HG03159 (cell line): ENCODE measurements at regions not wholly inside any gene's neighbourhood (a gene's known extent, or its start where the extent isn't known, plus 50 kb on each side); places are given as distances from the start of the nearest gene placed in this dataset.
A peak's percentile ranks its signal among the peaks of the same experiment; 100 is the strongest.
"Not testable (repeated sequence)": the region's sequence is repeated elsewhere in the genome, so short reads cannot be mapped to it uniquely, and the experiment has no call there.

Experiments
- ATAC-seq: cut with Tn5 transposase; IDR thresholded peaks from one replicate; pipeline ENCODE4 v1.9.1; 2021; ENCODE audit warnings: mild to moderate bottlenecking, moderate library complexity; ENCODE audit not compliant: unreplicated experiment

DNA sequence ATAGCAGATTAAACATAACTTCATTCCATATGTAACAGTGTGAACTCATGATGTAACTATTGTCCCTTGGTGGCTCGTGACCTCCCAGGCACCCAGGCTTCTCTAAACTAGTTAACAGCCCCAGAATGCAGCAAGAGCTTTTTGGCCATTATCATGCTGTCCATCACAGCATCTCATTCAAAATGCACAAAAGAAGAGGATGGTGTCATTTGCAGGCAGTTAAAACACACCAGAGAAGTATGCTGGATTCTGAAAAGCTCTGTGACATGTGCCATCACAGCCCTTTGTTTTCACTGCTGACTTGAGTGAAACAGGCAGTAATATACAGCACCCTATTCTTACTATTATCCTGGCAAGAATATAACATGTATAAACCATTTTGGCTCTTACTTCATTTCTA lies 117.6 kb upstream of the CHMP2B start:
- ATAC-seq = no peak

DNA sequence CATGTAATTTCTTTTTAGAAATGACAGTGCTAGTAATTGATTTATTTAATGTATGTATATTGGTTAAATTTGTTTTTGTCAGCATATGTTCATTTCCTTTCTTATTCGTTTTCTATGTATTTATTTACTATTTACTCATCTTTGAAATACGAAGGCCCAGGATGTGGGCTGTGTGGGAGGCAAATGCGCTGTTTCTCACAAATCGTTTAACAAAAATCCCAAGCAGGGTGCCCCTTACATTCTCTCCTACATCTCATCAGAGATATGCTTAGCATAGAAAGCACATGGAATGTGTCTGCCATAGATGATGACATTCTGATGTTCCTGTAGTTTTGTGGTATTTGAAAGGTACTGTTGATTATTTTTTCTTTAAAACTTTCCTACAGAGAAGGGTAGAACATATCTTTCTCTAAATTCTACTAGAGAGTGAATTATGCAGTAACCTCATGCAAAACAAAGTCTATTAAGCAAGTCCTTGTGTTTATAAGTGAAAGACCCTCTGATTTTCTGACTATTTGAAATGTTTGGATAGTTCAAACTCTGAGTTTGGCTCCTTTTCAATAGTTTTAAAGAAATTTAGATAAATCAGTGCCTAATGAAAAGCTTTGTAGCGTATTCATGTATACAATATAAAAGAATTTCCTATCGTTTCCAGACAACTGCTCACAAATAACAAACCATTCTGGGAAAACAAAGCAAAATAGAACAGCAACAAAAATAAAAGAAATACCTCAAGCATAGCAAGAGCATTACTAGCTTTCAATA lies 111.1 kb upstream of the VGLL3 start:
- no peak for ATAC-seq

DNA sequence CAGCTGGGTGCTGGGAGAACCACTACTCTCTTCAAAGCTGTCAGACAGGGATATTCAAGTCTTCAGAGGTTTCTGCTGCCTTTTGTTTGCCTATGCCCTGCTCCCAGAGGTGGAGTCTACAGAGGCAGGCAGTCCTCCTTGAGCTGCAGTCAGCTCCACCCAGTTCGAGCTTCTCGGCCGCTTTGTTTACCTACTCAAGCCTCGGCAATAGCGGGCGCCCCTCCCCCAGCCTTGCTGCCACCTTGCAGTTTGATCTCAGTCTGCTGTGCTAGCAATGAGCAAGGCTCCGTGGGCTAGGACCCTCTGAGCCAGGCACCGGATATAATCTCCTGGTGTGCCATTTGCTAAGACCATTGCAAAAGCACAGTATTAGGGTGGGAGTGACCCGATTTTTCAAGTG lies 106.8 kb upstream of the VGLL3 start:
- ATAC-seq = not testable (repeated sequence)

DNA sequence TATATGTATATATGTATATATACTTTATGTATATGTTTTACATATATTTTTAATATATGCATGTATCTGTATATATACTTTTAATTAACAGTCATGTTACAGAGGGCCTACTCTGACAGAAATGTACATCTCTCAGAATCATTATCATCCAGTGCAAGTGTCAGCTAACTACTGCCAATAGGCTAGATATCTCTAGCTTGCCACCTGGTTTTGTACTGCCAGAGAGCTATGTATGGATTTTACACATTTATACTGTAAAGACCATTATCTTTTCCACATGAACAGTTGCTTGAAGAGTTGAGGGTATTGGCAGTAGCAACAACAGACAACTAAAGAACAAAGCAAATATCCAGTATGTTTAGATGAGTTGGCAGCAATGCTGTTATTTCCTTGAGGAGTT lies 99.7 kb upstream of the VGLL3 start:
- ATAC-seq = no peak

DNA sequence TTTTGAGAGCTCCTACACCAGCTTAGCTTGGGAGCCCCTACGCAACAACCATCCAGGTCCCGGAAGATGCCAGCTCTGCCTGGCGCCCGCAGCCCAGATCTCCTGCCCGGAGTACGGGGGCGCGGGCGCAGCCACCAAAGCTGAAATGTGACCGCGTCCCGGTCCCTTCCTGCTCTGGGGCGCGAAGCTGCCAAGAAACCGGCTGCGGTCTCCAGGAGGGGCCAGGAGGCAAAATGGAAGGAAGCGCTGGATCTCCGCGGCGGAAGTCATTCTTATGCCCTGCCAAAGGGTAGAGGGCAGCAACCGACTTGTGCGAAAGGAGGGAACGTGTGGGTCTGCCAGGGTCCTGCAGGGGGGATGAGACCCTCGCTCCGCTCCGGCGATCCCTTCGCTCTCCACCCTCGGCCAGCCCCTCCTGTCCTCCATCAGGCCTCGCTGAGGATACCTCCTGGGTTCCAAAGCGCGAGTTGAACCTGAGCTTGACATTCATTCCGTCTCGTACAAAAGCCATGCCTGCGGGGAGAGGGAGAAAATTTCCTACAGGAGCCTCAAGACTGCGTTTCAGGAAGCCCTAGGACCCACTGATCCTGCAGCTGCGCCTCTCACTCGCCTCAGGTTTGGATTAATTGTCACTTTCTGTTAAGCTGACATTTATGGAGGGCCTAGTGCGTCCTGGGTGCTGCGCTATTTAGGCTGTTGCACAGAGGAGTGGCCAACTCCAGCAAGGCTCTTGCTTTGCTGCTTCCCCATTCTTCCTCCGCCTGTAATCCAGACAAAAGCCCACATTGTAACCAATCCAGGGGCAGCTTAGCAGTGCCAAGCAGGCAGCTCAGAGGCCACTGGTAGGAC lies 98.3 kb upstream of the VGLL3 start:
- ATAC-seq = peak; percentile 75

DNA sequence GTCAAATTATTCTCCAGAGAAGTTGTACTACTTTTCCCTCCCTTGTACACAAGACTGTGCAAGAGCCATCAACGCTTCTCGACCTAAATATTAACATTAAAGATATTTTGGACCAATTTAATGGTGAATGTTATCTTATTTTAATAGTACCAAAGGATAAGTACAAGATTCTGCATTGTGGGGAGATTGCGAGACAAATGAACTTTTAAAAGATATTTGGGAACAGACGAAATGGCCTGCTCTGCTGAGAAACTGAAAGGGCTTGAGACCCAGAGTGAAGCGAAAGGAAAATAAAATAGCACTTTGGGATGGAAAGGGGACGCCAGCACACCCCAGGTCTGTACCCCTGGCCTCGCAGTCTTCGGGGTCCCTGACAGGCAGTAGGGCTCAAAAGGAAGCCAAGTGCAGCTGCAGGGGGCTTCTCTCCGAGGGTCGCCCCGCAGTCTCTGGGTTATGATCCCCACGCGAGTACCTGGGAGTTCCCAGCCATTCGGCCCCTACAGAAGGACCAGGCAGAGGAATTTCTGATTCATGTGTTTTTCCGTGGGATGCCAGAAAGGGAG lies 97.6 kb upstream of the VGLL3 start:
- ATAC-seq = peak; percentile 16

- no peak for ATAC-seq
Measured at GRCh38 chr3:87084868-87085267, 93.9 kb upstream of the VGLL3 start.

DNA sequence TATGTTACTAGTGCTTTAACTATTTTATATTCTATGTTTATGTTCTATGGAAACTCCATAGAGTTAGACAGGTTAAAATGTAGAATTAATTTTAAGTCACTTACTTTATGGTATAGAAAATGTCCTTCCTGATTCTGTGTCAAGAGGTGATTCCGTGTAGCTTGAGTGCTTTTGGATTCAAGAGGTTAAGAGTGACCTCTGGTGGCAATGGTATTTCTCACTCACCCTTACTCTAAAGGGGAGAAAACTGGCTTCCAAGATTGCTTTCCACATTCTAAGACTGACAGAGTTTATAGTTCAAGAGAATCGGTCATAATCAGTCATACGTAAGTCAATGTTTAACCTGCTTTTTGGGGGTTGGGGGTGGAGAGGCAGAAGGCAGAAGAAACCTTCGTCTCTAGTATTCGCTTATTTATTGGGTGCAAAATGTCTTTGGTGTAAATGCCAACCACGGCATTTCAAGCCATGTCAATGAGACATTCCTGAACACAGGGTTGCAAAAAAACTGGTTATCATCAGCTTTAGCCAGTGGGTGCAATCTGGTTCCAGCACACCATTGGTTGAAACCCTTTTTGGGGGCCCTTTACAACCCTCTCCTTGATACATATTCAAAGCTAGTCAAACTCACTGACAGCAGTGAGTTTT lies 92.0 kb upstream of the VGLL3 start:
- ATAC-seq = peak; percentile 84

GRCh38 chr3:87077355-87077754 lies 86.4 kb upstream of the VGLL3 start:
- no peak for ATAC-seq

- no peak for ATAC-seq
Measured at GRCh38 chr3:87076946-87077345, 86.0 kb upstream of the VGLL3 start.

GRCh38 chr3:87073496-87074145 lies 82.7 kb upstream of the VGLL3 start:
- ATAC-seq = no peak

GRCh38 chr3:87072446-87072845 lies 81.5 kb upstream of the VGLL3 start:
- ATAC-seq = no peak

GRCh38 chr3:87069971-87070370 lies 79.0 kb upstream of the VGLL3 start:
- ATAC-seq = no peak

GRCh38 chr3:87069021-87069420 lies 78.1 kb upstream of the VGLL3 start:
- ATAC-seq = no peak

- no peak for ATAC-seq
Measured at GRCh38 chr3:87062685-87063084, 71.7 kb upstream of the VGLL3 start.

DNA sequence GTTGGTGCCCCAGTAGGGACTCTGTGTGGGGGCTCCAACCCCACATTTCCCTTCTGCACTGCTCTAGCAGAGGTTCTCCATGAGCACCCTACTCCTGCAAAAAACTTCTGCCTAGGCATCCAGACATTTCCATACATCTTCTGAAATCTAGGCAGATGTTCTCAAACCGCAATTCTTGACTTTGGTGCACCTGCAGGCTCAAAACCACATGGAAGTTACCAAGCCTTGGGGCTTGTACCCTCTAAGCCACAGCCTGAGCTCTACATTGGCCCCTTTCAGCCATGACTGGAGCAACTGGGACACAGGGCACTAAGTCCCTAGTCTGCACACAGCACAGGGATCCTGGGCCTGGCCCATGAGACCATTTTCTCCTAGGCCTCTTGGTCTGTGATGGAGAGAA lies 66.5 kb upstream of the VGLL3 start:
- ATAC-seq = no peak

DNA sequence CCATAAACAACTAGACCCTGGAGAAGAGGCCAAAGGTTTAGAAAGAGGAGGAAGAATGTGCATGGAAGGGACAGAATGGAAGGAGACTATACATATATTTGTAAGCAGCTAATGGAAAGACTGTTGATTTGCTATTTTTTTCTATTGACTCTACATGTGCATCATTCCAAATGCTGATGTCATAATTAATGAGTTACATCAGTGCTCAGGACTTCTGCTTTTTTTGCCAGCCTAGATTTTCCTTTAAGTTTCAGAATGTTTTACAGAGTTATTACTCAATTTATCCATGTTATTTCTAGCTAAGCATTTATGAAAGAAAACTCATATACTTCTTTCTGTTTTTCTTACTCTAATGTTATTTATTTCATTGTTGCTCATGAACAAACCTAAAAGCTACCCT lies 62.6 kb upstream of the VGLL3 start:
- no peak for ATAC-seq

DNA sequence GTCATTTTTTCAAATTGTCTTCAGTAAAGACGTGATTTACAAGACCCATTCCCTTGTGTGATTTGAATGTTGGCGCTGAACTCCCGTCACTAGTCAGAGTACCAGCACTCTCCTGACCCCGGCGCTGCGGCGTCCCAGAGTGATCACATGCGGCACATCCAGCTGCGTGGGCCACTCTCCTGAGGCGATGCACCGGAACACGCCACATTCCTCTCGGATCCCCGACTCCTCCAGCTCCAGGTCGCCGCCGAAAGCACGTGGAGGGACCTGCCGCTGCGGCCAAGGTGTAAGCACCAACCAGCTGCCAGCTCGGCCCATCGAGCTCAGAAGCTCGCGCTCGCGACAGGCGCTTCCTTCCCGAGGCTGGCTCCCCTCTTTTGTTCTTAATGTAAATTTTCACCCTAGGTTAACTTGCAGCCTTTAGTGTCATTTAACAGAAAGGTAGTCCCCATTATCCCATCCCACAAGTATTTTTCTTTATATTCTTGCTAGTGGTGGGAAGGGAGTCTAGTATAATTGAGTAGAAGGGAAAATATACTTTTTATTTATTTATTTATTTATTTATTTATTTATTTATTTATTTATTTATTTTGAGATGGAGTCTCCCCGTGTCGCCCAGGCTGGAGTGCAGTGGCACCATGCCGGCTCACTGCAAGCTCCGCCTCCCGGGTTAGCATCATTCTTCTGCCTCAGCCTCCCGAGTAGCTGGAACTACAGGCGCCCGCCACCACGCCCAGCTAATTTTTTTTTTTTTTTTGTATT lies 61.7 kb upstream of the VGLL3 start:
- ATAC-seq = no peak

- ATAC-seq = no peak
Measured at GRCh38 chr3:87047852-87048251, 56.9 kb upstream of the VGLL3 start.

- ATAC-seq = no peak
Measured at GRCh38 chr3:87046241-87046640, 55.3 kb upstream of the VGLL3 start.
